Adrenal gland (tissue), 9 donors: ENCODE measurements at regions not wholly inside any gene's neighbourhood (a gene's known extent, or its start where the extent isn't known, plus 50 kb on each side); places are given as distances from the start of the nearest gene placed in this dataset.

Experiments
- DNase-seq, 7 donors: peaks; one replicate each; pipeline ENCODE4 v3.0.0-alpha.2; 2019 to 2020
- H3K27ac ChIP-seq, 5 donors: fragments of 200-600 bp; sonication (generic) in 4 of 5; 1 replicate in 3 of 5; 2 replicates in 2 of 5; pipeline versions ENCODE4 v1.5.1 to v1.8.0; 2016 to 2020; ENCODE audit warnings: mild to moderate bottlenecking in 1 of 5
- H3K27me3 ChIP-seq: fragments of 200-600 bp; 2 replicates; pipeline ENCODE4 v1.8.0; 2021
- H3K36me3 ChIP-seq, 2 donors: fragments of 200-600 bp; replicated peaks in 1 of 2; 1 replicate in 1 of 2; 2 replicates in 1 of 2; pipeline versions ENCODE4 v1.5.1 to v1.8.0; 2018 to 2022
- H3K4me1 ChIP-seq, 2 donors: fragments of 200-600 bp; replicated peaks in 1 of 2; 1 replicate in 1 of 2; 2 replicates in 1 of 2; pipeline versions ENCODE4 v1.5.1 to v1.8.0; 2018 to 2021
- H3K4me3 ChIP-seq, 4 donors: fragments of 200-600 bp; sonication (generic) in 3 of 4; one replicate each; pipeline ENCODE4 v1.5.1; 2016 to 2018
- H3K9me3 ChIP-seq, 3 donors: fragments of 200-600 bp; sonication (generic) in 1 of 3; replicated peaks in 1 of 3; 1 replicate in 2 of 3; 2 replicates in 1 of 3; pipeline versions ENCODE4 v1.5.1 to v1.8.0; 2016 to 2021
- POLR2A ChIP-seq, 2 donors: fragments of 450-650 bp; IDR thresholded peaks; one replicate each; pipeline ENCODE4 v1.6.1; 2017; ENCODE audit warnings: antibody characterized with exemption in 2 of 2, mild to moderate bottlenecking in 2 of 2, moderate library complexity in 1 of 2
- WGBS, 4 donors: extraction: QIAGEN DNeasy Blood & Tissue Kit in 2 of 4; methylation state at CpG; one replicate each; pipeline versions ENCODE4 v1.1.5 to v1.1.7; 2013 to 2017; 5-methylcytosine and 5-hydroxymethylcytosine counted together
- intact Hi-C, 2 donors: fragments of 100-400 bp; cut with DNase I; formaldehyde crosslinking; loops; one replicate each; pipeline versions ENCODE4 v1.14.1 to v1.15.0; 2022 to 2023
- TF ChIP-seq, protein P1 (sequence below), 6 experiments: fragments of 450-650 bp in 4 of 6; fragments of 200-600 bp in 2 of 6; sonication (generic) in 1 of 6; IDR thresholded peaks; 1 replicate in 5 of 6; 2 replicates in 1 of 6; pipeline versions ENCODE4 v1.5.1 to v1.8.0; 2016 to 2021; ENCODE audit warnings: antibody characterized with exemption in 6 of 6, mild to moderate bottlenecking in 2 of 6, moderate library complexity in 1 of 6
- donor health status: healthy with polysubstance abuse.
- donor health status: Bipolar disorder and iron deficiency.
- donor health status: DM: yes; HTN: yes; CAD: no.
- donor health status: DM: no; HTN: no; CAD: no.
- donor health status: DM: no; HTN: no; CAD: no.

DNA sequence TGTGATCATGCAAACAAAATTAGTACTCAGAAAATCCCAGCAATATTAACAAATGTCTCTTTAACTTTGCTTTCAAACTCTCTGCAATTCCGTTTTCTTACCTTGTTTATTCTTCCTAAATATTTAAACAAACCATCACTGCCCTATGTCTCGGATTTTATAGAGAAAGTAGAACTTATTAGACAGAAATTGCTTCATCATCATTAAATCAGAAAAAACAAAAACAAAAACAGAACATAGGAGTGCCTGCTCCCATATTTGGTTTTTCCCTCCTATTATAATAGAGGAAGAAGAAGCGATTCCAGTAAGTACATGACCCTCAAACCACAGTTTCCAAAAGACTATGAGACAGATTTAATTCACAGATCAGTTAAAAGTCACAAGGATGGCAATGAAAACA lies 1228.0 kb downstream of the RPA4 start:
- intact Hi-C loops: no loop called here
- TF ChIP-seq, protein P1, sequence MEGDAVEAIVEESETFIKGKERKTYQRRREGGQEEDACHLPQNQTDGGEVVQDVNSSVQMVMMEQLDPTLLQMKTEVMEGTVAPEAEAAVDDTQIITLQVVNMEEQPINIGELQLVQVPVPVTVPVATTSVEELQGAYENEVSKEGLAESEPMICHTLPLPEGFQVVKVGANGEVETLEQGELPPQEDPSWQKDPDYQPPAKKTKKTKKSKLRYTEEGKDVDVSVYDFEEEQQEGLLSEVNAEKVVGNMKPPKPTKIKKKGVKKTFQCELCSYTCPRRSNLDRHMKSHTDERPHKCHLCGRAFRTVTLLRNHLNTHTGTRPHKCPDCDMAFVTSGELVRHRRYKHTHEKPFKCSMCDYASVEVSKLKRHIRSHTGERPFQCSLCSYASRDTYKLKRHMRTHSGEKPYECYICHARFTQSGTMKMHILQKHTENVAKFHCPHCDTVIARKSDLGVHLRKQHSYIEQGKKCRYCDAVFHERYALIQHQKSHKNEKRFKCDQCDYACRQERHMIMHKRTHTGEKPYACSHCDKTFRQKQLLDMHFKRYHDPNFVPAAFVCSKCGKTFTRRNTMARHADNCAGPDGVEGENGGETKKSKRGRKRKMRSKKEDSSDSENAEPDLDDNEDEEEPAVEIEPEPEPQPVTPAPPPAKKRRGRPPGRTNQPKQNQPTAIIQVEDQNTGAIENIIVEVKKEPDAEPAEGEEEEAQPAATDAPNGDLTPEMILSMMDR (IDR thresholded peaks at IDR 0.05): no peak
- no peak for TF ChIP-seq POLR2A (IDR thresholded peaks at IDR 0.05)

DNA sequence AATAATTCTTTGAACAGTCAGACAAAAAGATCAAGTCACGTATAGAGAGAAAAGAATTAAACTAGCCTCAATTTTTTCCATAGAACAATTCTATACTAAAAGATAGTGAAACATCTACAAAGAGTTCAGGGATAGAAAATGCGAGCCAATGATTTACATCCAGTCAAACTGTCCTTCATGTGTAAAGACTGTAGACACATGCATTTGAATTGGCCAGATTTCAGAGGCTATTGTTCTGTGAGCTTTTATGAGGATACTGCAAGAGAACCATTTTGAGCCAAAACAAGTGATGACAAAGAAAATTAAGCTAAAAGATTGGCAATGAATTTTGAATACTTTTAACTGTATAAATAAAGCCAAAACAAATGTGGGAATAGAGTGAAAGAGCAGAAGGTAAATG lies 1230.3 kb downstream of the RPA4 start:
- H3K27ac ChIP-seq: no peak overlapping the region
- no peaks in the 10 kb centered on the region for H3K9me3 ChIP-seq
- no peak for DNase-seq
- H3K4me3 ChIP-seq: no peak overlapping the region
- TF ChIP-seq POLR2A (IDR thresholded peaks at IDR 0.05): no peak
- TF ChIP-seq, protein P1 (IDR thresholded peaks at IDR 0.05): no peak
- no peaks in the 10 kb centered on the region for H3K36me3 ChIP-seq
- H3K4me1 ChIP-seq: no peaks in the 10 kb centered on the region
- WGBS, 4 donors: 68 to 76% (median 70%) methylated on average over 2 of the region's 2 CpGs
- intact Hi-C loops: no loop called here
- peaks cover 8% of the 10 kb centered on the region for H3K27me3 ChIP-seq

More for the DNA sequence above, 1228.0 kb downstream of the RPA4 start:
- Histone ChIP-seq H3K4me3 (no peak overlapping the region), H3K27ac (no peak overlapping the region), H3K9me3 (no peaks in the 10 kb centered on the region), H3K4me1 (no peaks in the 10 kb centered on the region), H3K27me3 (peaks cover 8% of the 10 kb centered on the region), H3K36me3 (no peaks in the 10 kb centered on the region)
- DNase-seq: no peak
- WGBS, 4 donors: 51 to 61% (median 53%) methylated on average over 3 of the region's 3 CpGs

DNA sequence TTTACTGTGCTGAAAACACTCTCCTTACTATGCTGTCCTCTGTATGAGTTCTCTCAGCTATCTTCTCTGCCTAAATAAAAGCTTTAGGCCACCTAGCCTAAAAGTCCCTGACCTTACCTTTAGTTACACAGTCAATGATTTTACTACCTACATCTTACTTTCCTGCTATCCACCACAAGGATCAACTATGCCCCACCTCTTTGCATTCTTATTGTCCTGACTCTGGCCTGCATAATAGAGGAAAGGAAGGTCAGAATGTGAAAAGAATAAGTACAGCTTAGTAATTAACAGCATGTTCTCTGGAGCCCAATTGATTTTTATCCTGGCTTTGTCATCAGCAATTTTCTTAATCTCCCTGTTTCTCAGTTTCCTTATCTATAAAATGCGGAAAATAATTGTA lies 1257.8 kb downstream of the RPA4 start:
- no peak for DNase-seq
- intact Hi-C loops: no loop called here
- TF ChIP-seq, protein P1 (IDR thresholded peaks at IDR 0.05): no peak
- no peak for TF ChIP-seq POLR2A (IDR thresholded peaks at IDR 0.05)
- WGBS, 4 donors: 79 to 95% (median 88%) methylated on average over 1 of the region's 1 CpG
- Histone ChIP-seq H3K36me3 (no peaks in the 10 kb centered on the region), H3K27me3 (no peaks in the 10 kb centered on the region), H3K27ac (no peak overlapping the region), H3K4me1 (no peaks in the 10 kb centered on the region), H3K9me3 (no peaks in the 10 kb centered on the region), H3K4me3 (no peak overlapping the region)

DNA sequence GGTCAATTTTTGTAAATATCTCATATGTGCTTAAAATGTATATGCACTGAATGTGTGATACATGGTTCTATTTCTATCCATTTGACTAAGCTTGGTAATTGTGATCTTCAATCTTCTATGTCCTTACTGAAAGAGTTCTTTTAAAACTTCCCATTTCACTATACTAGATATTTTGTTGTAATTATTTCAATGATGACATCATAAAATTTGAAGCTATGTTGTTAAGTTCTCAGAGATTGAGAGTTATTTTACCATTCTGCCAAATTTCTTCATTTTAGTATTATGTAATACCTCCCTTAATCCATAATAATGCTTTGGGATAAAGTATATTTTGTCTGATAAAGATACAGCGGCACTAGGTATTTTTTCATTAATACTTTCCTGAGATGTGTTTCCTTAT lies 1307.3 kb downstream of the RPA4 start:
- intact Hi-C loops: no loop called here
- no peaks in the 10 kb centered on the region for H3K4me1 ChIP-seq
- H3K9me3 ChIP-seq: no peaks in the 10 kb centered on the region
- H3K4me3 ChIP-seq: no peak overlapping the region
- H3K27me3 ChIP-seq: no peaks in the 10 kb centered on the region
- WGBS, 4 donors: 89 to 100% (median 96%) methylated on average over 1 of the region's 1 CpG
- TF ChIP-seq POLR2A (IDR thresholded peaks at IDR 0.05): no peak
- no peak for DNase-seq
- no peaks in the 10 kb centered on the region for H3K36me3 ChIP-seq
- H3K27ac ChIP-seq: no peak overlapping the region

DNA sequence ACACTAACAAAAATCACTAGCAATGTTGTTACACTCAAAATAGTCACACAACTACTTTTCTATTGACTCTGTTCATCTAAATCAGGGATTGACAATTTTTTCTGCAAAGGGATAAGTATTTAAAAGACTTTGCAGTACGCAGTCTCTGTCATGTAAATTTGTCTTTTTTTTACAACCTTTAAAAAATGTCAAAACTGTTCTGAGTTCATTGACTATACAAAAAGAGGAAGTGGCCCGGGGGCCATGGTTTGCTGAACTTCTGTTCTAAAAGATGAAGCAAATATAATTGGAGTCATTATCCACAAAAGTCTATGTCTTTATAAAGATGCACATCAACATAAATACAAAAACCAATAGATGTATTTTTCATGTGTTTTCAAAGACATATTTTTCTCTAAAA lies 1310.3 kb downstream of the RPA4 start:
- intact Hi-C loops: no loop called here
- Histone ChIP-seq H3K36me3 (no peaks in the 10 kb centered on the region), H3K4me1 (no peaks in the 10 kb centered on the region), H3K4me3 (no peak overlapping the region), H3K27me3 (no peaks in the 10 kb centered on the region), H3K27ac (no peak overlapping the region), H3K9me3 (no peaks in the 10 kb centered on the region)
- no peak for DNase-seq
- 71 to 81% (median 75%) methylated on average over 2 of the region's 2 CpGs for WGBS, 4 donors
- TF ChIP-seq POLR2A (IDR thresholded peaks at IDR 0.05): no peak
- TF ChIP-seq, protein P1 (IDR thresholded peaks at IDR 0.05): no peak
